CD4-positive, alpha-beta T cell (primary cell): ENCODE measurements at regions not wholly inside any gene's neighbourhood (a gene's known extent, or its start where the extent isn't known, plus 50 kb on each side); places are given as distances from the start of the nearest gene placed in this dataset.

Experiments used
- ATAC-seq: fragments of 200-7000 bp; cut with Tn5 transposase; one replicate; pipeline ENCODE4 v1.10.0; 2022; ENCODE audit warnings: mild to moderate bottlenecking; ENCODE audit not compliant: poor library complexity
- CTCF ChIA-PET: fragments of 350-600 bp; sonication (Branson Sonifier 250); formaldehyde crosslinking; loops from one replicate; lab custom pipeline; 2021; ENCODE audit warnings: antibody characterized with exemption, inconsistent platforms; lab: Charles Lee
- POLR2A ChIA-PET: fragments of 350-600 bp; sonication (Branson Sonifier 250); formaldehyde crosslinking; loops from one replicate; lab custom pipeline; 2021; ENCODE audit warnings: antibody characterized with exemption, inconsistent platforms; lab: Charles Lee
- DNase-seq, 14 experiments: peaks; one replicate each; pipeline ENCODE4 v3.0.0-alpha.2; 2013 to 2020; ENCODE audit warnings: mixed read lengths in 2 of 14
- H3K27ac ChIP-seq, 2 donors: one replicate each; pipeline versions ENCODE4 v1.5.1 to v1.7.0; 2013; ENCODE audit warnings: low read length in 2 of 2, low read depth in 1 of 2, mild to moderate bottlenecking in 1 of 2
- H3K27me3 ChIP-seq, 2 experiments: 1 replicate in 1 of 2; 2 replicates in 1 of 2; pipeline versions ENCODE4 v1.6.1 to v1.7.0; 2013; ENCODE audit warnings: low read length in 2 of 2, control low read depth in 1 of 2, mild to moderate bottlenecking in 1 of 2, moderate library complexity in 1 of 2; ENCODE audit not compliant: insufficient read depth in 2 of 2, control insufficient read depth in 1 of 2
- H3K36me3 ChIP-seq: one replicate; pipeline ENCODE4 v1.6.1; 2013; ENCODE audit warnings: low read length, control low read depth; ENCODE audit not compliant: insufficient read depth
- H3K4me1 ChIP-seq: one replicate; pipeline ENCODE4 v1.6.1; 2013; ENCODE audit warnings: low read length, control low read depth; ENCODE audit not compliant: insufficient read depth
- H3K4me3 ChIP-seq: one replicate; pipeline ENCODE4 v1.5.1; 2013; ENCODE audit warnings: mild to moderate bottlenecking, low read length, moderate library complexity
- H3K9me3 ChIP-seq, 2 experiments: 1 replicate in 1 of 2; 2 replicates in 1 of 2; pipeline versions ENCODE4 v1.6.1 to v1.7.0; 2013; ENCODE audit warnings: low read length in 2 of 2, mild to moderate bottlenecking in 2 of 2, control low read depth in 1 of 2, moderate library complexity in 1 of 2; ENCODE audit not compliant: control insufficient read depth in 1 of 2, insufficient read depth in 1 of 2
- H3K27ac Mint-ChIP-seq: one replicate; pipeline ENCODE4 v1.8.0; 2020; ENCODE audit warnings: mixed read lengths
- H3K27me3 Mint-ChIP-seq: one replicate; pipeline ENCODE4 v1.8.0; 2021; ENCODE audit warnings: mixed read lengths
- H3K36me3 Mint-ChIP-seq: one replicate; pipeline ENCODE4 v1.8.0; 2021; ENCODE audit warnings: low read depth, mixed read lengths
- H3K4me1 Mint-ChIP-seq: one replicate; pipeline ENCODE4 v1.8.0; 2021; ENCODE audit warnings: low read depth, mixed read lengths
- H3K4me3 Mint-ChIP-seq: one replicate; pipeline ENCODE4 v1.8.0; 2020; ENCODE audit warnings: mild to moderate bottlenecking, mixed read lengths
- H3K9me3 Mint-ChIP-seq: one replicate; pipeline ENCODE4 v1.8.0; 2020; ENCODE audit warnings: mixed read lengths
- CTCF ChIP-seq: fragments of 200-600 bp; IDR thresholded peaks from one replicate; pipeline ENCODE4 v1.8.0; 2022; ENCODE audit warnings: antibody characterized with exemption, mild to moderate bottlenecking
- intact Hi-C, 2 experiments: fragments of 100-400 bp; cut with DNase I in 1 of 2; cut with micrococcal nuclease in 1 of 2; formaldehyde crosslinking; loops; one replicate each; pipeline versions ENCODE4 v1.15.1 to v1.9.0; 2023 to 2025; cut with DNase I, micrococcal nuclease

- Histone ChIP-seq H3K9me3 (no peaks in the 10 kb centered on the region), H3K27ac (no peak overlapping the region), H3K27me3 (no peaks in the 10 kb centered on the region), H3K4me1 (no peaks in the 10 kb centered on the region), H3K36me3 (no peaks in the 10 kb centered on the region), H3K4me3 (no peak overlapping the region)
- H3K36me3 Mint-ChIP-seq, result no peaks in the 10 kb centered on the region
- ChIA-PET POLR2A (no interaction called here), CTCF (no interaction called here)
- no peak for TF ChIP-seq CTCF
- DNase-seq, result no peak
- H3K27ac Mint-ChIP-seq, result no peak overlapping the region
- H3K4me1 Mint-ChIP-seq, result no peaks in the 10 kb centered on the region
- no peaks in the 10 kb centered on the region for H3K9me3 Mint-ChIP-seq
- peaks cover 4% of the 10 kb centered on the region for H3K27me3 Mint-ChIP-seq
- no peak for ATAC-seq
- no peak overlapping the region for H3K4me3 Mint-ChIP-seq
- intact Hi-C loops, result no loop called here
Measured at GRCh38 chr11:115005663-115006062, 327.3 kb downstream of the NXPE2 start.

GRCh38 chr11:115007851-115008250 lies 329.5 kb downstream of the NXPE2 start:
- Mint-ChIP-seq H3K4me1 (no peaks in the 10 kb centered on the region), H3K36me3 (no peaks in the 10 kb centered on the region), H3K27ac (no peak overlapping the region), H3K27me3 (peaks cover 4% of the 10 kb centered on the region), H3K9me3 (no peaks in the 10 kb centered on the region), H3K4me3 (no peak overlapping the region)
- TF ChIP-seq CTCF, result no peak
- H3K4me1 ChIP-seq, result no peaks in the 10 kb centered on the region
- no peaks in the 10 kb centered on the region for H3K36me3 ChIP-seq
- DNase-seq (no peak), ATAC-seq (no peak)
- no peaks in the 10 kb centered on the region for H3K9me3 ChIP-seq
- intact Hi-C loops, result no loop called here
- CTCF ChIA-PET, result no interaction called here
- POLR2A ChIA-PET, result no interaction called here
- H3K4me3 ChIP-seq, result no peak overlapping the region
- H3K27ac ChIP-seq, result no peak overlapping the region
- no peaks in the 10 kb centered on the region for H3K27me3 ChIP-seq

GRCh38 chr11:115008799-115009198 lies 330.5 kb downstream of the NXPE2 start:
- Mint-ChIP-seq H3K4me3 (no peak overlapping the region), H3K27ac (no peak overlapping the region), H3K4me1 (no peaks in the 10 kb centered on the region), H3K36me3 (no peaks in the 10 kb centered on the region), H3K9me3 (peaks cover 2% of the 10 kb centered on the region), H3K27me3 (peaks cover 4% of the 10 kb centered on the region)
- CTCF ChIA-PET, result no interaction called here
- intact Hi-C loops, result no loop called here
- no peak overlapping the region for H3K27ac ChIP-seq
- no peaks in the 10 kb centered on the region for H3K9me3 ChIP-seq
- H3K4me3 ChIP-seq, result no peak overlapping the region
- DNase-seq (no peak), ATAC-seq (no peak)
- no peaks in the 10 kb centered on the region for H3K36me3 ChIP-seq
- no peaks in the 10 kb centered on the region for H3K27me3 ChIP-seq
- no peak for TF ChIP-seq CTCF
- POLR2A ChIA-PET, result no interaction called here
- H3K4me1 ChIP-seq, result no peaks in the 10 kb centered on the region
